GM12878 (cell line): ENCODE measurements at regions not wholly inside any gene's neighbourhood (a gene's known extent, or its start where the extent isn't known, plus 50 kb on each side); places are given as distances from the start of the nearest gene placed in this dataset.

ENCODE experiments used
- CREM ChIP-seq: IDR thresholded peaks from 2 replicates; pipeline ENCODE4 v1.6.1; 2014; ENCODE audit warnings: antibody characterized with exemption, low read depth
- MAX ChIP-seq: IDR thresholded peaks from 2 replicates; pipeline ENCODE4 v1.6.1; 2012; ENCODE audit warnings: low read depth, low read length, improper control_type of control experiment
- NRF1 ChIP-seq: conservative IDR thresholded peaks from 2 replicates; pipeline ENCODE4 v1.6.1; 2011; ENCODE audit warnings: mild to moderate bottlenecking, low read depth, low read length, improper control_type of control experiment
- POLR2A ChIP-seq: IDR thresholded peaks from 2 replicates; pipeline ENCODE4 v1.6.1; 2011; ENCODE audit warnings: low read depth, mild to moderate bottlenecking, low read length
- RAD21 ChIP-seq: IDR thresholded peaks from 2 replicates; pipeline ENCODE4 v1.6.1; 2011; ENCODE audit warnings: mild to moderate bottlenecking, low read depth, low read length, moderate library complexity; ENCODE audit not compliant: insufficient read depth
- RB1 ChIP-seq: fragments of 450-650 bp; formaldehyde crosslinking; IDR thresholded peaks from 2 replicates; pipeline ENCODE4 v1.6.1; 2017; ENCODE audit warnings: mild to moderate bottlenecking, borderline replicate concordance
- SRF ChIP-seq, 2 experiments: IDR thresholded peaks; 2 replicates each; pipeline ENCODE4 v1.6.1; 2011; ENCODE audit warnings: low read depth in 2 of 2, low read length in 2 of 2, mild to moderate bottlenecking in 1 of 2, moderate library complexity in 1 of 2
- ZNF274 ChIP-seq: IDR thresholded peaks from one replicate; pipeline ENCODE4 v1.8.0; 2011; ENCODE audit not compliant: insufficient read length, insufficient read depth

DNA sequence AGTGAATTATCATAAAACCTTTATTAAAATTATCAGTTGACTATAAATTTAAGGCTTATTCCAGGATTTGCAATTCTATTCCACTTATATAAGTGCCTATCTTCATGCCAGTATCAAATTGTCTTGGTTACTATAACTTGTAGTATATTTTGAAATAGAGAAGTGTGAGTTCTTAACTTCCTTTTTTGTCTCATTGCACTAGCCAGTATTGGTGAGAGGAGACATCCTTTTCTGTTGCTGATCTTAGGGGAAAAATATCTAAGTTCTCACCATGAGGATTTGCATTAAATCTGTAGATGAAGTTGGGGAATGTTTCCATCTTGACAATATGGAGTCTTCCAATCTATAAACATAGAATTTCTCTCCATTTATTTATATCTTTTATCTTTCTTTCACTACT lies 104.2 kb upstream of the MKI67 start:
- TF ChIP-seq POLR2A: no peak
- TF ChIP-seq NRF1: no peak
- TF ChIP-seq MAX: no peak
- TF ChIP-seq RB1: no peak
- TF ChIP-seq CREM: no peak
- no peak for TF ChIP-seq RAD21
- TF ChIP-seq ZNF274: no peak
- no peak for TF ChIP-seq SRF (IDR thresholded peaks at IDR 0.05; ENCODE audit: low read depth in 2 of 2, low read length in 2 of 2)
